Embryonic facial prominence (tissue), 1 donor: ENCODE measurements at regions not wholly inside any gene's neighbourhood (a gene's known extent, or its start where the extent isn't known, plus 50 kb on each side); places are given as distances from the start of the nearest gene placed in this dataset.

ENCODE experiments used
- DNase-seq: peaks from one replicate; pipeline ENCODE4 v3.0.0-alpha.2; 2016; ENCODE audit errors: extremely low spot score

DNA sequence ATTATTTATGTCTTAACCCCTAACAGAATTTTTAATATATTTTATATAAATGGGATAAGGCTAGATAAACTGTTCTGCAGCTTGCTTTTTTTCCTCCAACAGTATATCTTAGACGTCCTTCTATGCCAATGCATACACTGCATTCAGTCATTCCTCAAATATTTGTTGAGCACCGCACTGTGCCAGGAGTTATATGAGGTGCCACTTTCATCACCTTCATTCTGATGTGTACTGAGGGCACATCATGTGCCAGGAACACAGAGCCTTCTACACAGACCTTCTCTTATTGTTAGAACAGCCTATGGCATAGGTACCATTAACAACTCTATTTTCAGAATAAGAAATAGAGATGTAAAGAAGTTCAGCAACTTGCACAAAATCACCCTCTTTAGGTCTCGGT, 570.1 kb downstream of the CDK5RAP2 start:
- no peak for DNase-seq

DNA sequence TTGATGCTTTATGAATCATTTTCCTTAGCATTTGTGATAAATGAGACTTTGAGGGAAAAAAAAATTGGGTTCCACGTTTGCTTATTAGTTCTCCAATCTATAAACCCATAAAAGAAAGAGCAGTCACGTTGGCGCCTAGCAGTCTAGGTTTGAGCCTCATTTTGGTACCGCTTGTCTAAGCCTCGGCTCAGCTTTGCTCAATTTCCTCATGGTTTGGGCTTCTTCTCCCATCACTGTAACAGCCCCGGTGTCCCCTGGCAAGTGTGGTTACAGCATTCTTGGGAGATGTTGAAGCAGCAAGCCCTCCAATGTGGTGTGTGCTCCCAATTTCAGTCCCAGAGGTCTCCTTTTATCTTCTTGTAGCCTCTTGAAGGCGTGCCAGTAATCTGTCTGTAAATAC, 578.4 kb downstream of the CDK5RAP2 start:
- no peak for DNase-seq

DNA sequence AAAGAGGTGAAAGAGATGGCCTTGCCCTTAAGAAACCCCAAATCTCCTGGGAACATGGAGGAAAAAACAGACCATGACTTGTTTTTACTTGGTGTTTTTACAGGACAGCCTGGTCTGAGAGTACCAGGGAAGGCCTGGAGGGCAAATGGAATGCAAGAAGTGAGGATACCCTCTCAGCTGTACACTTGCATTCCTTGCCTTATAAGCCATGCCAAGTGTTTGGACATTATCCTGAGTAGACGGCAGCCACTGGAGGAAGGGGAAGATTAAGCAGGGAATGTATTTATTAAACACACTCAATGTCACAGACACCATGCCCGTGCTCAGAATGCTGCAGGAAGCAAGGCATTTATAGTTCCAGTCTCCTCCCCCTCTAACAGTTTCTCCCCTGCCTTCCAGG, 581.4 kb downstream of the CDK5RAP2 start:
- no peak for DNase-seq

DNA sequence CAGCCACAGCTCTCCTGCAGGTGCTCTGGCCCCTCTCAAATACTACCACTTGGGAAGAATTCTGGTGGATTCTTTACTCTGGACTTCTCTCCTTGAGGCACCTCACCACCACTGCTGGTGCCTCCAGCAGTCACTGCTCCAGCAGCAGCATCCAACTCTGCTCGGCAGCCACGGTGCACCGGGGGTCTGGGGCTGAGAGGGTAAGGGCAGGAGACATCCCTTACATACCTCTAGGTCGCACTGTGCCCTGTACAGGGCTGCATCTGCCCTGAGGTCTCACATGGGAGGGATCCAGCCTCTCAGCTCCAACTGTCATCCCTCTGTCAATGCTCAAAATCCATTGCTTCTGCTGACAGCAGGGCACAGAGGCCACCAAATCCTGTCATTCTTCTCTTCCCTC, 588.2 kb downstream of the CDK5RAP2 start:
- DNase-seq = no peak

DNA sequence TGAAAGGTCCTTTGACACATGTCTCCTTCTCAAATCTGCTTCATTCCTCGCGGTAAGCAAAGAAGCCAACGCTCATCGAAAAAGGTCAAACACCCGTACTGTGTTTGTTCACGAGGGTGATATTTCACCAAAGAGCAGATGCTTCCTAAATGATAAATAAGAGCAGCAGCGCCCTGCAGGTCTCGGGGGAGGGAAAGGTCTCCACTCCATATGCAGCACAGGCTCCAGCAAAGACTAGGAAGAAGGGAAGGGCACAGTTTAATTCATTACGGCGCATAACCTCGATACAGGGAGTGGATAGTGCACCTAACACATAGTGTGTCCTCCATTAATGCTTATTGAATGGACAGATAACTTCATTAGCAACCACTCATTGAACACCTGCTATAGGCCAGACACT, 593.3 kb downstream of the CDK5RAP2 start:
- no peak for DNase-seq

DNA sequence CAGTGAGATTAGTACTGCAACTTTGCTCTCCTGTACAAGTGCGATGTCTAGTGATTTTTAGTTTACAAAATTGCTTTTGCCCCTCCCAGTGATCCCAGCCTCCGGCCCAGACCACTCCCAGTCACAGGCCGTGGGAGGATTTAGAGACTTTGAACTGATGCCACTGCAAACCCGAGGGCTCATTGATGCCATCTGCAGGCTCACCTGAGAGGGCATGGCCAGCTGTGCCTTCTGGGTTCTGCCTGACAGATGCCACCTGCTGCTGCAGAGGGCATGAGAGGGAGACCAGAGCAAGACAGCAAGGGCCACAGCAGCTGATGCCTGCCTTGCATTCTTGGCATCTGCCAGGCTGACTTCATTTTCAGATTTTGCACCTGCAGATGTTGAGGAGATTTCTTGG, 593.8 kb downstream of the CDK5RAP2 start:
- no peak for DNase-seq

DNA sequence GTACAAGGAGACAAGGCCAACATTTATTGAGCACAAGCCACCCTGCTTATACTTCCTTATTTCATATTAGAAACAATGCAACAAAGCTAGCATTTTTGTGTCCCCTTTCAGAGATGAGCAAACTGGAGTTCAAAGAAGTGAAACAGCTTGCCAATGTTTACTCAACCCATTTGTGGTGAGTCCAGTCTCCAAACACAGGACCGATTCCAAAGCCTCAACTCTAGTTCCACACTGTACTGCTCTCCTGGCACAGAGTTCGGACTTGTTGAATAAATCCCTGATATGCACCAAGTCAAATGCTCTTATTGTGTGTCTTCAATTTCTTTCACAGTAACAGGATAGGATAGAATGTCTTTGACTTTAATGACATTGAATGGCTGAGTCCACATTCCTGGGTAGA, 604.8 kb upstream of the BRINP1 start:
- no peak for DNase-seq

DNA sequence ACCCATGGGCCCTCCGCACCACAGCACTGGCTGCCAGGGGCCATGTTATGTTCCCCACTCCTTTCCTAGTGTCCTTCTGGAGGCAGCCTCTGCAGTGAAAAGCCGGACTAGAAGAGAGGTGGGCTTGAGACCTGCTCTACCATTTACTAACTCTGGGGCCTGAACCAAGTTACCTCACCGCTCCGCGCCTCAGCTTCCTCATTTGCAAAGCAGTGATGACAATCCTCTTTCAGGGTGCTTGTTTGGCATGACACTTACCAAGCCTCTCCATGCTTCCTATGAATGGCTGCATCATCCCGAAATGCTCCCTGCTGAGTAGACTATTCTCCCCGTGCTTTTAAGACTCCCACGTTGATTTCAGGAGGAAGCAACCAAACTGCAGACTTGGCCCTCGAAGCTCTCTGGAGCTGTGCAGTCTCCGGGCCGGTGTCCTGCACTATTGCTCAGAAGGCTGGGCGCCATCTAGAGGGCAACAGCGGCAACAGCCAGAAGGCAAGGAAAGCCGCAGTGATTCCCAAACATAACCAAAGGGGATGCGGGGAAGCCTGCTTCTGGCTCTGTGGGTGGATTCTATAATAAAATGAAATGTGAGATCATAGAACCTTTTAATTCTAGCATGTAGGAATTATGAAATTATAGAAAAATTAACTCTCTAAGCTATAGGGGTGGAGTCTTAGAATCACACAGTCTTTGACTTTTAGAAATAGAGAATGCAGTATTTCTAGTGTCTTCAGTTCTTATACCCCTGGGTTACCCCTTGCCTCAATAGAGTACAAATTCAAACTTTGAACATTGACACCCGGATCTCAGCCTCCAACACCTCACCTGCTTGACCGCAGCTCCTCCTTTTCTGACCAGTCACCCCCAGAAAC, 599.8 kb upstream of the BRINP1 start:
- DNase-seq = peak; percentile 55

DNA sequence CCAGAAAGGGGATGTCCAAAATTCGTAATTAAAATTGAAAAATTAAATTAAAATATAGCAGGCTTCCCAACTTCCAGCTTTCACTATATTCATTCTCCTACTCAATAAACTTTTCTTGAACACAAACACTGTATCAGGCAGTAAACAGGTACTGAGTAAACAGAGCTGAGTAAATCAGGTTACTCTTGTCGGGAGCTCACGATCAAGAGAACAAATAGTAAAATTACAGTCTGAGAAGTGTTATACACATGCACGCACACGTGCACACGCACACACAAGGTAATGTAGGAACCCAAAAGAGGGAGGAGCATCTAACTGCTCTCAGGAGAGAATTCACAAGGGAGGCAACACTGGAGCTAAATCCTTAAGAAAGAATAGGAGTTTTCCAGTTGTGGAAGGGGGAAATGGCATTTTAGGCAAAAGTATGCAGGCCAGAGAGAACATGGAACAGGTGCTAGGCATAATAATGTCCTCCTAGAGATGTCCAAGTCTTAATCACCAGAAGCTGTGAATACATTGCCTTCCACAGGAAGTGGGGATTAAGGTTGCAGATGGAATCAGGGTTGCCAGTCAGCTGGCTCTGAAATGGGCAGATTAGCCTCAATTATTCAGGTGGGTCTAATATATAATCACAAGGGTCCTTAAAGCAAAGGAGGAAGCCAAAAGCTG, 598.8 kb upstream of the BRINP1 start:
- DNase-seq = no peak

DNA sequence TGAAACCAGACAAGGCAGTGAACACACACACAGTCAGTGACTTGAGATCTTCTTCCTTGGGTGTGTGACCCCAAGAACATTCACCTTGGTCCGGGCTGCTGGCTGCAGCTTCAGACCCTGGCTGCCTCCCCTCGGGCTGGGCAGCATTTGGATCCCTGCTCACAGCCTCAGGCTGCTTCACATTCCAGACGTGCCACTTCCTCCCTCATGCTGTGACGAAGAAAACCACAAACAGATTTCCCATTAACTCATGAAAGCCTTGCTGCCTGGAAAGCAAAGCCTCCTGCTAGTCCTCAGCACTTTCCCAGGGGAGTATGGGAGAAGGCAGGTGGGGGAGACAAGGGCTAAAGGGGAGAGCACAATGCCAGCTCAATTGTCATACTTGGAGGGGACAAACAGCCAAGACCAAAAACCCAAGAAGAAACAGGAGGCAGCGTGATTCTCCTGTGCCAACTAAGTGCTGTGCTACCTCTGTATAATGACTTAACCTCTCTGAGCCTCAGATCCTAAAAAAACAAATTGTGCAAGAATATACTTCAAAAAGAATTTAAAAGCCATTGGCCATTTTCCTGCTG, 594.6 kb upstream of the BRINP1 start:
- peak; percentile 77 for DNase-seq

DNA sequence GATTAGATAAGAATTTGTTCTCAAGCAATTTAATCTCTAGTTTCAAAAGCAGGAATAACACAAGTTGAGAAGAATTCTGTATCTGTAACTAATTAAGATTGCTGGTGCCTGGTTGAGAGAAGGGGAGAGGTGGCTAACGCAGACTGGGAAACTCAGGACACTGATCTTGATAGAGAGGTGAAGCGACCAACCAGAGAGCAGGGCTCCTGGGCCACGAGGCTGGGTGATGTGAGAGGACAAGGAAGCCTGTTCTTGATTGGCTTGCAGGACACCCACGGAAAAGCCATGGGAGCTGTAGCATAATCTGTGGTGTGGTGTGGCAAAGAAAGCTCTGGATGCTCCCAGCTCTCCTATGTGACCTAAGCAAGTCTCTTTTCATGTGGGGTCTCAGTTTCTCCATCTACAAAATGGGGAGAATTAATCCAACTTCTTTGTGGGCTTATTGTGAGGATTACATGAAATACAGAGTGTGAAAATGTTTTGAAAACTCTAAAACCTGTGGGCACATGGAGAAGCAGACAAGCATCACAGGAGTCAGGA, 594.1 kb upstream of the BRINP1 start:
- DNase-seq = peak; percentile 16

DNA sequence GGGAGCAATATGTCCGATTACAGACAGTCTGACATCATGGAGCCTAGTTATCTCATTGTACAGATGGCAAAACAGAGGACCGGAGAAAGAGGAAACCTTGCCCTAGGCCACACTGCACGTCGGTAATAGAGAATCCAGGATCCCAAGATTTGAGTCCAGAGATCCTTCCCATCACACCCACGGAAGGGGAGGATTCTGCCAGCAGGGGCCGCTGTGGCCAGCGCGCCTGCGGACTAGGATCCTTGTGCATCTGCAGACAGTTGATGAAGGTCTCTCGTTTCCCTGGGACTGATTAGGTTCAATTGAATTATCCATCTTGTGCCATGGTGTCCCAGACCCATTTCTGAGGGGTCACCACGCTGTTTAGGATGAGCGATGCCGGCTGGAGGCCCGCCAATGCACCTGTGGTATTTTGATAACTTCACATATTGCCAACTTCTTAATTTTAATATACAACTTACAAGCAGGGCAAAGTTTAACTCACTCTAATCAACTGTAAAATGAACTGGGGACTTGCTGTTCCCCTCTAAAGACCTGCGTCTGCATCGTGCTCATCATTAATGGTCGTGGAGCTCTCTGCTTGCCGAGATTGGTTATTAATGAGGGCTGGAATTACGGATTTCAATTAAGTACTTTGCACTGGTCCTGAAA, 592.7 kb upstream of the BRINP1 start:
- DNase-seq = no peak

DNA sequence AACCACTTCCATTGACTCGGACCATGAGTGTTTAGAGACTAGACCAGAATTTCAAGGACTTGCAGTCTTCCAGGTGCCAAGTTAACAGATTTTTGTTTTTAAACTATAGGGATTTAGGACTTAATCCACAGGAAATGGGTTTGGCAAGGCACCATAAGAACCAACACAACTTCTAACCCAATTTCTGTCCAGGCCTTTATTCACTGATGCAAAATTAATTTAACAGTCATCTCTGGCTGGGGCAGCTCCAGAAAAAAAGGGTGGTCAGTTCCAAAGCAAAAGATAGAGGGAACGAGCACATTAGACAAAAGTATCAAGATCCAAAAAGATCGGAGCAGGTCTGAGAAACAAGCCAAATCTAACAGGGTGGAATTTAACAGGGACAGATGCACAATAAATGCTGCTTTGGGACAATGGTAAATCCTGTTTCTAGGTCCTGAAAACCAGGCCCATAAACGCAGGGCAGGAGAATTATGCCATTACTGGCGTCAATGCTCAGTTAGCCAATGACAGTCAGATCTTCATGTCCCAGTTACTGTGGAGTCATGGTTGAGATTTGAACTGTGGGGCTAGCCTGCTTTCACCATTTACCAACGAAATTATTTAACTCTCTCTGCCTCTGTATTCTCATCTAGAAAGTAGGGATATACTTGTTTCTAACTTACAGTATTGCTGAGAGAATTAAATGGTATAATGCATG, 590.8 kb upstream of the BRINP1 start:
- no peak for DNase-seq

DNA sequence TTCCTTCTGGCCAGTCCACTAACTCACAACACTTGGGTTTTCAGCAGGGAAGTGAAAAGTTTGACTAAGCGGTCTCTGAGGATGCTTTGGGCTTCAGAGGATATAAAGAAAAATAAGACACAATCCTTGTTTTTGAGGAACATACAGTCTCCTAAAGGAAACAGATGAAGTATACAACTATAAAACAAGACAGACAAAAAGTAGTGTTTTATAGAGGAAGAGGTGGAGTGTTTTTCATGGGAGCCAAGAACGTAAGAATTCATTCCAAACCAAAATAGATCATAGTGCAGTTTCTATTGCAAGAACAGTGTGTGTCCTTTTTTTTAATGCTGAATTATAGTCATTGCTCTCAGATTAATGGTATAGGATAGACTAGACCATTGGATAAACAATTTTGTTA, 586.9 kb upstream of the BRINP1 start:
- no peak for DNase-seq

DNA sequence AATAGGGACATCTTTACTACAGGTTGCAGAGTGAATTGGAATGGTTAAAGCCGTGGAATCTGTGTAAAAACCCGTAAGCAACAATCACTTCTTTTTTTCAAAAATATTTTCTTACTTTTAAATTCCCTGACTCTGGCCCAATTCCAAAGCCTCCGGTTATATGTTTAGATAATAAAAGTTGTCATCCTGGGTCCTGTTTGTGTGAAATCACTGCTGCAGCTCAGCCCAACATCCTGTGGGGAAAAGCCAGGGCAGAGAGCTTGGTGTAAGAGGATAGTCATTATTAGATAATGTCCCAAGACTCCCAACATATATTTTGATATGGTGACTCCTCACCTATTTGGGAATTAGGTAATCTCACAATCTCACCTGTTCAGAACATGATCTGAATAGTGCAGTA, 586.0 kb upstream of the BRINP1 start:
- no peak for DNase-seq

DNA sequence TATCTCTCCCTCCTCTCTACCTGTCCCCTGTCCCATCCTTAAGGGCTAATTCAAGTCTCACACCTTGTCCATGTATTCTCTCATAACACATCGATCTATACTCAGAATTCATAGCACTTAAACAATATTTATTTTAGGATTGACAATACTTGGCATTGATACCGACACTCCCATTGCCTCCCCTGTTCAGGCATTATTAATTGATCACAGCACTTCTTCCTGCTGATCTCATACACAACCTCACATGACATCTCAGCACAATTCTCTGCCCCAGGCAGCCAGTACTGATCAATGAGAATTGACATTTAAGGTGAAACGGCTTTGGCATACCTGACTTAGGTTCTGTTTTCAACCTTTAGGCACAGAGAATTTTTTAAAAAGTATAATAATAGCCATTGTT, 582.4 kb upstream of the BRINP1 start:
- DNase-seq = no peak

DNA sequence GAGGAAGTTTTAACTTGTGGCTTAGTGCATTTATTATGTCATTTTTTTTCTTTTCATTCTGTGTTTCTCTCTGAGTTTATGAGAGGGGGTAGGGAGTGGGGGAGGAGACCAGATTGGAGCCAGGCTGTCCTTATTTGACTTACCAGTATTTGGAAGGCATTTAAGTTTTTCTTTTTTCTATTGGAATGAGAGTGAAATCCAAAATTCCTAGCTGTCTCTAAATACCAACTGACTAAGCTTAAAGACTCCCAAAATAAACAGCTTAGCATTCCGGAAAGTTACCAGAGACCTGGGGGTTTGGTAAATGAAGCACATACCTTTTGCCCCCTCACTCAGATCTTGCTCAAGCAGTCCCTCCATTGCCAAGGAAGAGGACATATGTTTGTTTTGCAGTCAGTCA, 581.9 kb upstream of the BRINP1 start:
- DNase-seq = no peak

DNA sequence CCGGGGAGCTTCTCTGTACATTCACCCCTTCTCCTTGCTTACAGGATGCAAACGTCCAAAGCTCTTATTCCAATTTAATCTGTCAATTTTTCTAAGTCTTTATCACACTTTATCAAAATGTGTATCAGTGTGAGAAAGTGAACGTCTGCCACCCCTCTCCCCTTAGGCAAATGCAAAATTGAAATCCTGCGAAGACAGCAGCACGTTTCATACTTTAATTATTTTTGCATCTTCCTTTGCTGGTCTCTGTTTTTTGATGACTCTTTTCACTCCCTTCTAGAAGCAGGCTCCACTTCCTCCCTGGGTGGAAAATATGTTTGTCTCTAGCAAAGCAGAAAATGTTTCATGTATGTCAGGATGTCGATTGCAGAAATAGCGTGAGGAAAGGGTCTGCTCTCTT, 576.5 kb upstream of the BRINP1 start:
- DNase-seq = no peak

DNA sequence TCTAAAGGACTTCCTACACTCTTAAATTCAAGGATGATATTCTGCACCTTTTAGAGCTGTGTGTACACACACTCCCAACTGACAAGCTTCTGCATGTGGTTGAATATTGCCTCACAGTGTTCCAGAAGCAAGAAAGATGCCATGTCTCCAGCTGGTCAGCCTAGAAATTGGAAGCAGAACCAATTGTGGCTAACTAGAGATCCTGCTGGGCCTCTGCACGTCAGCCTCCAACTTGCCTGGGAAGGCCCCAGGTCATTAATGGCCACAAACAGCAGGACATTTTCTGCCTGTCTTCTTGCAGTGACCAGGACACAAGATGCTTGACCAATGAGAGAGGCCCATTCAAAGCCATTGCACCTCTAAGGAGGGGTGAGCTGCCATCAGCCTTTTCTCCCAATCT, 571.9 kb upstream of the BRINP1 start:
- no peak for DNase-seq

DNA sequence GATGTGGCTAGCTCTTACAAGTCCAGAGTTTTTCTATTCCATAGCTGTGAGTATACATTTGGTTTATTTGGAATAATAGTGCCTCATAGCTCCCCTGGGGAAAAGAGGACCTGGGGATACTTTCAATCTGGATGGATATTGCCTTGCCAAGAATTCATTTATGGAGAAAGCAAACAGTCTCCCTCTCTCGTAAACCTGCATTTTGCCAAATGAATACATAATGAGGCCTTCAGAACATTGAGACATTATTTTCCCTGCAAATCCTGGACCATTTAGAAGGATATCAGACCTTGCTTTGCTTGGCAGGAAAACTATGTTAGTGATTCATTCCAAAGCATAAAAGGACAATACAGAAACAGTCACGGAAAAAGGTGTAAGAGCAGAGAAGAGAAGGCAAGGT, 569.6 kb upstream of the BRINP1 start:
- DNase-seq = no peak

DNA sequence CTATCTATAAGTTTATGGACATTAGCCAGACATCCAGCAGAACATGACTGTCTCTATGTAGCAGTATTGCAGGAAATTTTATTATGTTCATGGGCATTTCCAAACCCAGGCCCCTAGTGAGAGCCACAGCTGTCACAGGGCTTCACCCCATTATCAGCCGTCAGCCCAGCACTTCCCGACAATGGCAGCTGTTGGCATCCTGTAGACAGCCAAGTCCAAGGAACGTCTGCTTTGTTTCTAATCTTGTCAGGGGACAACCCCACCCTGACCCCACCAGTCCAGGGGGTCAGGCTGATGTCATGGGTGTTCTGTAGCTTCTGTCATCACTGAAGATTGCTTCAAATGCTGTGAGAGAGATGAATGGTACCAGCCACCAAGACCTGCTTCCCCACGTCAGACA, 565.3 kb upstream of the BRINP1 start:
- DNase-seq = no peak

DNA sequence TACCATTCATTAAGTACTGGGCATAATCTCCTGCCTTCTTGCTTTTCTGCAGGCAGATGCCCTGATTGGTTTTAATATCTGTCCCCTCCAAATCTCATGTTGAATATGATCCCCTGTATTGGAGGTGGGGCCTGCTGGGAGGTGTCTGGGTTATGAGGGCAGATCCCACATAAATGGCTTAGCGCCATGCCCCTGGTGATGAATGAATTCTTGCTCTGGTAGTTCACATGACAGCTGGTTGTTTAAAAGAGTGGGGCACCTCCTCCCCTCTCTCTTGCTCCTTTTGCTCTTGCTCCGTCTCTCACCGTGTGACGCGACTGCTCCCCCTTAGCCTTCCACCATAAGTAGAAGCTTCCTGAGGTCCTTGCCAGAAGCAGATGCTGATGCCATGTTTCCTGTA, 564.0 kb upstream of the BRINP1 start:
- no peak for DNase-seq
